GM12891 (cell line): ENCODE measurements at regions not wholly inside any gene's neighbourhood (a gene's known extent, or its start where the extent isn't known, plus 50 kb on each side); places are given as distances from the start of the nearest gene placed in this dataset.

Experiments used
- PAX5 ChIP-seq: IDR thresholded peaks from 2 replicates; pipeline ENCODE4 v1.6.1; 2011; ENCODE audit warnings: low read length, moderate library complexity, mild to moderate bottlenecking; ENCODE audit not compliant: insufficient read depth, severe bottlenecking
- POLR2A ChIP-seq: IDR thresholded peaks from 2 replicates; pipeline ENCODE4 v1.6.1; 2011; ENCODE audit warnings: low read depth, low read length, control low read depth
- POLR2AphosphoS5 ChIP-seq: IDR thresholded peaks from 2 replicates; pipeline ENCODE4 v1.6.1; 2011; ENCODE audit warnings: low read depth, low read length, control low read depth
- TAF1 ChIP-seq: IDR thresholded peaks from 2 replicates; pipeline ENCODE4 v1.6.1; 2011; ENCODE audit warnings: low read depth, low read length, control low read depth

- TF ChIP-seq TAF1 (no peak), POLR2AphosphoS5 (no peak), POLR2A (no peak), PAX5 (no peak)
Measured at GRCh38 chr1:83790446-83790845, 208.5 kb downstream of the TTLL7 start.
